Esophagus squamous epithelium (tissue), 4 donors: ENCODE measurements at regions not wholly inside any gene's neighbourhood (a gene's known extent, or its start where the extent isn't known, plus 50 kb on each side); places are given as distances from the start of the nearest gene placed in this dataset.

Source experiments
- CTCF ChIP-seq, 6 experiments: fragments of 450-650 bp in 4 of 6; fragments of 200-600 bp in 2 of 6; sonication (generic) in 2 of 6; IDR thresholded peaks; one replicate each; pipeline ENCODE4 v1.5.1; 2016 to 2019; ENCODE audit warnings: antibody characterized with exemption in 6 of 6, mild to moderate bottlenecking in 4 of 6, moderate library complexity in 4 of 6
- POLR2A ChIP-seq, 4 donors: fragments of 450-650 bp; IDR thresholded peaks; one replicate each; pipeline ENCODE4 v1.6.1; 2017; ENCODE audit warnings: antibody characterized with exemption in 4 of 4, mild to moderate bottlenecking in 4 of 4, moderate library complexity in 3 of 4

- TF ChIP-seq CTCF (IDR thresholded peaks at IDR 0.05) (no peak), POLR2A (IDR thresholded peaks at IDR 0.05) (no peak)
Measured at GRCh38 chr12:98126637-98127335, 388.6 kb upstream of the TMPO start.
